ENCODE measurements at regions not wholly inside any gene's neighbourhood (a gene's known extent, or its start where the extent isn't known, plus 50 kb on each side); places are given as distances from the start of the nearest gene placed in this dataset.
"Not testable (repeated sequence)": the region's sequence is repeated elsewhere in the genome, so short reads cannot be mapped to it uniquely, and the experiment has no call there.

DNA sequence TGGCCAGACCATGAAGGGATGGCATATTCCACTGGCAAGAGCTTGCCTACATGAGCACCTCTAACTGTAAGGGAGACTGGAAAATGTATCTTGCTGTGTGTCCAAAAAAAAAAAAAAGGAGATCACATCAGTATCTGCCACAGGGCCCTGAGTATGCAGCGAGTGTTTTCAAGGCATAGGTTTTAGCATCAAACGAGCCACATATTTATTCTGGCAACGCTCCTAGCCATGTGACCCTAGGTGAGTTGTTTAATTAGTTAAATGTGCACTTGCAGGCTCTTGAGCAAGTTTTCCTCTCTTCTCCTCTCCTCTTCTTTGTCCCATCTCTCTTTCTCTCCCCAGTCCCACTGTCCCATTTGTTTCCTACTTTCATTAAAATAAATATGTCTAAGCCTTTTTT is 428.7 kb upstream of the AKR1E2 start:
- DNase-seq (ENCODE audit: insufficient read length, low spot score) (no peak), FAIRE-seq (no peak)
- no peak for TF ChIP-seq POU2F2 (IDR thresholded peaks at IDR 0.05; ENCODE audit: low read depth, low read length)
- no peak for TF ChIP-seq POLR2A (IDR thresholded peaks at IDR 0.05; ENCODE audit: low read depth, low read length)
- no peak for TF ChIP-seq TAF1 (IDR thresholded peaks at IDR 0.05; ENCODE audit: low read depth, low read length)

DNA sequence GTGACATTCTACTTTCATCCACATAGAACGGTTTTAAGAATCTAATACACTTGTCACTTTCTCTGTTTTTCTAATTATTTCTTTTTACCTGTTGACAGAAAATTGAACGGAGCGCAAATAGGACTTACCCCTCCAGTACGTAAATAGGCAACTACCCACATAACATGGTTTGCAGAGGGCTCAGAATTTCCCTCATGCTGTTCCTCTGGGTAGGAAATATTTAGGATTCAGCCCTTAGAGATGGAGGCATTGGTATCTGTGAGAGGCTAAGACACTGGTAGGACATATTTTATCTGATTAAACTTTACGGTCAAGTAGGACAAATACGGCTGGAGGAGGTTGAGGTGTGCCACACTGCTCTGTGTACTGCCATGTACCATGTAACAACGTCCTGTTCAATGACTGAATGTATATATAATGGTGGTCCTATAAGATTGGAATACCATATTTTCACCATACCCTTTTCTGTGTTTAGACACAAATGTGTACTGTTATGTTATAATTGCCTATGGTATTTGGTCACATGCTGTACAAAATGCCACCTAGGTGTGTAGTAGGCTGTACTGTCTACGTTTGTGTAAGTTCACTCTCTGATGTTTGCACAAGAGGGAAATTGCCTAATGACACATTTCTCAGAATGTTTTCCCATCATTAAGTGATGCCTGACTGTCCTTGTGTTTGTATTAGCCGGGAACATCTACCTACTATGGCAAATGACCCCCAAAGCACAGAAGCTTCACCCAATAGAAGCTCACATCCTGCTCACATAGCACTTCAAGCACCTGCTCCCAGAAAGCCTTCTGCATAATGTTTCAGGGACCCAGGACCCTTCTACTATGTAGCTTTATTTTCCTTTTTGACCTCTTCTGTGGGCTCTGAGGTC is 429.4 kb upstream of the AKR1E2 start:
- DNase-seq (ENCODE audit: insufficient read length, low spot score) (no peak), FAIRE-seq (no peak)
- TF ChIP-seq PAX5 (IDR thresholded peaks at IDR 0.05; ENCODE audit: insufficient read depth, low read length, severe bottlenecking), result no peak
- no peak for TF ChIP-seq SPI1 (IDR thresholded peaks at IDR 0.05; ENCODE audit: low read depth, low read length)
- no peak for TF ChIP-seq POU2F2 (IDR thresholded peaks at IDR 0.05; ENCODE audit: low read depth, low read length)
- TF ChIP-seq TAF1 (IDR thresholded peaks at IDR 0.05; ENCODE audit: low read depth, low read length), result no peak

DNA sequence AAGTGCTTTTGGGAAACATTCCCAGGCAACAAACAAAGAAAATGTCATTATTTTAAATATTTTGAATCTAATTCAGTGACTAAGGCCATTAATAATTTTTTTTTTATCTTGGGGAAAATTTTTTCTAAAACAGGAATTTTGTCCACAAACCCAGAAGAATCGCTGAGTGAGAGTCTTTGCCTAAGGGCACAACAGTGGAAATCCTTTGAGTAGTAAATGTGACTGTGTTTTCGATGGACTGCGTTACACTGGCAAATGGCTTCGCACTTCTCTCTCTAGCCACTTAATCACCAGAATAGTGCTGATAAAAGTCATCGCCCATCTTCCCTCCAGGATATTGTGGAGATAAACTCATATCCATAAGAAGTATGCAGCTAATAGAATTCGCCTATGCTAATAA is 430.3 kb upstream of the AKR1E2 start:
- no peak for DNase-seq (ENCODE audit: insufficient read length, low spot score)
- TF ChIP-seq SPI1 (IDR thresholded peaks at IDR 0.05; ENCODE audit: low read depth, low read length) (no peak), POLR2AphosphoS5 (IDR thresholded peaks at IDR 0.05; ENCODE audit: low read depth, low read length) (no peak), PAX5 (IDR thresholded peaks at IDR 0.05; ENCODE audit: insufficient read depth, low read length, severe bottlenecking) (no peak), POLR2A (IDR thresholded peaks at IDR 0.05; ENCODE audit: low read depth, low read length) (no peak), POU2F2 (IDR thresholded peaks at IDR 0.05; ENCODE audit: low read depth, low read length) (no peak), TAF1 (IDR thresholded peaks at IDR 0.05; ENCODE audit: low read depth, low read length) (no peak)
- no peak for FAIRE-seq

- FAIRE-seq; DNase-seq (ENCODE audit: insufficient read length, low spot score): not testable (repeated sequence)
These were observed 431.6 kb upstream of the AKR1E2 start for GRCh38 chr10:4394455-4394854.

- TF ChIP-seq PAX5 (IDR thresholded peaks at IDR 0.05; ENCODE audit: insufficient read depth, low read length, severe bottlenecking) (no peak), SPI1 (IDR thresholded peaks at IDR 0.05; ENCODE audit: low read depth, low read length) (no peak)
- FAIRE-seq (no peak), DNase-seq (ENCODE audit: insufficient read length, low spot score) (no peak)
These were observed 434.3 kb upstream of the AKR1E2 start for GRCh38 chr10:4391683-4392082.

DNA sequence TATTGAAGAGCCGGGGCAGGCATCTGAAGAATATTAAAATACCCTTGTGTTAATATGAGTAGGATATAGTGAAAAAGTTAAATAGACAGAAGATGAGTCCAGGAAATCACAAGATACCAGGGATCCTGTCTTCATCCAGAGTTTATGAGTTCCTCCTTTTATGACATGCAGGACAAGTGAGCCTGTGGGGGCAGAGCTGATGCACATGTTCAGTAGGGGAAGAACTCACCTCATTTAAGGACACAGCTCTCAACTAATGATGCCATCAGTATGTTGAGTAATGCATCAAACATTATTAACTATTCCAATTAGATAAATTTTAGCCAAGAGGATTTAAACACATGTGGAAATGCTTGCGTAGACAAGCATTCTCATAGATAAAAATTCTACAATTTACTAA is 435.8 kb upstream of the AKR1E2 start:
- FAIRE-seq, result no peak
- no peak for DNase-seq (ENCODE audit: insufficient read length, low spot score)
- TF ChIP-seq POLR2AphosphoS5 (IDR thresholded peaks at IDR 0.05; ENCODE audit: low read depth, low read length), result no peak
- no peak for TF ChIP-seq POU2F2 (IDR thresholded peaks at IDR 0.05; ENCODE audit: low read depth, low read length)
- no peak for TF ChIP-seq POLR2A (IDR thresholded peaks at IDR 0.05; ENCODE audit: low read depth, low read length)
- TF ChIP-seq TAF1 (IDR thresholded peaks at IDR 0.05; ENCODE audit: low read depth, low read length), result no peak
- no peak for TF ChIP-seq PAX5 (IDR thresholded peaks at IDR 0.05; ENCODE audit: insufficient read depth, low read length, severe bottlenecking)
- TF ChIP-seq SPI1 (IDR thresholded peaks at IDR 0.05; ENCODE audit: low read depth, low read length), result no peak

GRCh38 chr10:4385231-4385870 is 440.7 kb upstream of the AKR1E2 start:
- DNase-seq (ENCODE audit: insufficient read length, low spot score), result no peak
- FAIRE-seq, result no peak
- no peak for TF ChIP-seq PAX5 (IDR thresholded peaks at IDR 0.05; ENCODE audit: insufficient read depth, low read length, severe bottlenecking)
- TF ChIP-seq POLR2AphosphoS5 (IDR thresholded peaks at IDR 0.05; ENCODE audit: low read depth, low read length), result no peak
- TF ChIP-seq POU2F2 (IDR thresholded peaks at IDR 0.05; ENCODE audit: low read depth, low read length), result no peak
- no peak for TF ChIP-seq SPI1 (IDR thresholded peaks at IDR 0.05; ENCODE audit: low read depth, low read length)
- TF ChIP-seq TAF1 (IDR thresholded peaks at IDR 0.05; ENCODE audit: low read depth, low read length), result no peak
- TF ChIP-seq POLR2A (IDR thresholded peaks at IDR 0.05; ENCODE audit: low read depth, low read length), result no peak

- TF ChIP-seq SPI1 (IDR thresholded peaks at IDR 0.05; ENCODE audit: low read depth, low read length), result no peak
- TF ChIP-seq PAX5 (IDR thresholded peaks at IDR 0.05; ENCODE audit: insufficient read depth, low read length, severe bottlenecking), result no peak
- no peak for TF ChIP-seq POLR2AphosphoS5 (IDR thresholded peaks at IDR 0.05; ENCODE audit: low read depth, low read length)
- TF ChIP-seq TAF1 (IDR thresholded peaks at IDR 0.05; ENCODE audit: low read depth, low read length), result no peak
- TF ChIP-seq POLR2A (IDR thresholded peaks at IDR 0.05; ENCODE audit: low read depth, low read length), result no peak
- no peak for TF ChIP-seq POU2F2 (IDR thresholded peaks at IDR 0.05; ENCODE audit: low read depth, low read length)
- DNase-seq (ENCODE audit: insufficient read length, low spot score) (no peak), FAIRE-seq (no peak)
These were observed 441.8 kb upstream of the AKR1E2 start for GRCh38 chr10:4384245-4384644.

GRCh38 chr10:4383651-4384098 is 442.3 kb upstream of the AKR1E2 start:
- FAIRE-seq, result no peak
- TF ChIP-seq SPI1 (IDR thresholded peaks at IDR 0.05; ENCODE audit: low read depth, low read length) (no peak), POLR2AphosphoS5 (IDR thresholded peaks at IDR 0.05; ENCODE audit: low read depth, low read length) (no peak), TAF1 (IDR thresholded peaks at IDR 0.05; ENCODE audit: low read depth, low read length) (no peak), PAX5 (IDR thresholded peaks at IDR 0.05; ENCODE audit: insufficient read depth, low read length, severe bottlenecking) (no peak), POU2F2 (IDR thresholded peaks at IDR 0.05; ENCODE audit: low read depth, low read length) (no peak), POLR2A (IDR thresholded peaks at IDR 0.05; ENCODE audit: low read depth, low read length) (no peak)
- no peak for DNase-seq (ENCODE audit: insufficient read length, low spot score)

- DNase-seq (ENCODE audit: insufficient read length, low spot score) (no peak), FAIRE-seq (no peak)
- no peak for TF ChIP-seq TAF1 (IDR thresholded peaks at IDR 0.05; ENCODE audit: low read depth, low read length)
- TF ChIP-seq POU2F2 (IDR thresholded peaks at IDR 0.05; ENCODE audit: low read depth, low read length), result no peak
- no peak for TF ChIP-seq PAX5 (IDR thresholded peaks at IDR 0.05; ENCODE audit: insufficient read depth, low read length, severe bottlenecking)
- no peak for TF ChIP-seq SPI1 (IDR thresholded peaks at IDR 0.05; ENCODE audit: low read depth, low read length)
- TF ChIP-seq POLR2AphosphoS5 (IDR thresholded peaks at IDR 0.05; ENCODE audit: low read depth, low read length), result no peak
- no peak for TF ChIP-seq POLR2A (IDR thresholded peaks at IDR 0.05; ENCODE audit: low read depth, low read length)
These were observed 443.2 kb upstream of the AKR1E2 start for GRCh38 chr10:4382811-4383210.
